OCI-LY3 (cell line): ENCODE measurements at regions not wholly inside any gene's neighbourhood (a gene's known extent, or its start where the extent isn't known, plus 50 kb on each side); places are given as distances from the start of the nearest gene placed in this dataset.

Experiments used
- H2AFZ ChIP-seq: fragments of 200-600, 300-600 bp; shearing (Covaris generic); 2 replicates; pipeline ENCODE4 v1.6.0; 2014; ENCODE audit warnings: antibody characterized with exemption, low read depth, low read length
- H3K27ac ChIP-seq: fragments of 200-600, 300-600 bp; sonication (generic); 2 replicates; pipeline ENCODE4 v1.5.1; 2014; ENCODE audit warnings: mild to moderate bottlenecking, low read length, moderate library complexity, mixed read lengths
- H3K27me3 ChIP-seq: fragments of 200-600, 300-600 bp; sonication (generic); 2 replicates; pipeline ENCODE4 v1.6.1; 2014; ENCODE audit warnings: low read depth, low read length, mixed read lengths
- H3K36me3 ChIP-seq: fragments of 200-600, 300-600 bp; sonication (generic); replicated peaks from 2 replicates; pipeline ENCODE3; 2014; ENCODE audit warnings: low read depth, low read length, mixed read lengths
- H3K4me1 ChIP-seq: fragments of 300-600, 200-600 bp; sonication (generic); 2 replicates; pipeline ENCODE4 v1.6.1; 2014; ENCODE audit warnings: low read length, mixed read lengths
- H3K4me2 ChIP-seq: fragments of 200-600, 300-600 bp; sonication (generic); 2 replicates; pipeline ENCODE4 v1.6.1; 2014; ENCODE audit warnings: low read length, mixed read lengths
- H3K4me3 ChIP-seq: fragments of 300-600, 200-600 bp; sonication (generic); 2 replicates; pipeline ENCODE4 v1.5.1; 2014; ENCODE audit warnings: antibody characterized with exemption, mild to moderate bottlenecking, low read length, moderate library complexity
- H3K79me2 ChIP-seq: fragments of 300-600, 200-600 bp; shearing (Covaris generic); 2 replicates; pipeline ENCODE4 v1.6.1; 2014; ENCODE audit warnings: mild to moderate bottlenecking, low read length, mixed read lengths
- H3K9ac ChIP-seq: fragments of 300-600, 200-600 bp; shearing (Covaris generic); 2 replicates; pipeline ENCODE4 v1.6.0; 2014; ENCODE audit warnings: mild to moderate bottlenecking, low read length, moderate library complexity
- H3K9me3 ChIP-seq: fragments of 200-600, 300-600 bp; shearing (Covaris generic); 2 replicates; pipeline ENCODE4 v1.6.1; 2014; ENCODE audit warnings: low read length, mixed read lengths; ENCODE audit not compliant: insufficient read depth
- H4K20me1 ChIP-seq: fragments of 200-600, 300-600 bp; sonication (generic); 2 replicates; pipeline ENCODE4 v1.6.1; 2016; ENCODE audit warnings: low read length, mixed read lengths; ENCODE audit not compliant: insufficient read depth
- EZH2phosphoT487 ChIP-seq: fragments of 200-600 bp; shearing (Covaris generic); IDR thresholded peaks from 2 replicates; pipeline ENCODE4 v1.6.1; 2018; ENCODE audit warnings: antibody characterized with exemption, mixed run types, low read depth
- TF ChIP-seq, protein P1 (sequence below): fragments of 200-600, 300-600 bp; sonication (generic); IDR thresholded peaks from 2 replicates; pipeline ENCODE4 v1.5.1; 2014; ENCODE audit warnings: antibody characterized with exemption, low read length, low read depth

DNA sequence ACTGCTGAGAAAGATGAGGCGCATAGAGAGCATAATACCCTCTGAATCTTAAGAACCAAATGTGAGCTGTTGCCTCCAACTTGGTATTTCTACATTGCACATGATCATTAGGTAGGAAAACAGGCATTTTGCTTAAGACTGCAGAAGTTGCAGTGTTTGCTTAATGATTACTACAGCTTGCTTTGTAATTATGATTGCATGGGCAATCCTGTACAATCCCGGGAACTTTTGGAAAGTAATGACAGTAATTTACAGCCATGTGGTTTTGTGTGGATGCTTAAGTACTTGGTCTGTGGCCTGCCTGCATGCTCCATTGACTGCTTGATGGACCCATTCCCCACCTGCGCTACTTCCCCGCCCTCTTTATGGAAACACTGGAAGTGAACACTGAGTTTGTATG lies 301.1 kb downstream of the DIPK2A start:
- H3K27ac ChIP-seq = no peak overlapping the region
- TF ChIP-seq EZH2phosphoT487 = no peak
- TF ChIP-seq, protein P1, sequence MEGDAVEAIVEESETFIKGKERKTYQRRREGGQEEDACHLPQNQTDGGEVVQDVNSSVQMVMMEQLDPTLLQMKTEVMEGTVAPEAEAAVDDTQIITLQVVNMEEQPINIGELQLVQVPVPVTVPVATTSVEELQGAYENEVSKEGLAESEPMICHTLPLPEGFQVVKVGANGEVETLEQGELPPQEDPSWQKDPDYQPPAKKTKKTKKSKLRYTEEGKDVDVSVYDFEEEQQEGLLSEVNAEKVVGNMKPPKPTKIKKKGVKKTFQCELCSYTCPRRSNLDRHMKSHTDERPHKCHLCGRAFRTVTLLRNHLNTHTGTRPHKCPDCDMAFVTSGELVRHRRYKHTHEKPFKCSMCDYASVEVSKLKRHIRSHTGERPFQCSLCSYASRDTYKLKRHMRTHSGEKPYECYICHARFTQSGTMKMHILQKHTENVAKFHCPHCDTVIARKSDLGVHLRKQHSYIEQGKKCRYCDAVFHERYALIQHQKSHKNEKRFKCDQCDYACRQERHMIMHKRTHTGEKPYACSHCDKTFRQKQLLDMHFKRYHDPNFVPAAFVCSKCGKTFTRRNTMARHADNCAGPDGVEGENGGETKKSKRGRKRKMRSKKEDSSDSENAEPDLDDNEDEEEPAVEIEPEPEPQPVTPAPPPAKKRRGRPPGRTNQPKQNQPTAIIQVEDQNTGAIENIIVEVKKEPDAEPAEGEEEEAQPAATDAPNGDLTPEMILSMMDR = no peak
- H2AFZ ChIP-seq = no peak overlapping the region
- no peaks in the 10 kb centered on the region for H3K9me3 ChIP-seq
- no peak overlapping the region for H3K9ac ChIP-seq
- H3K36me3 ChIP-seq = no peaks in the 10 kb centered on the region
- H3K4me1 ChIP-seq = no peaks in the 10 kb centered on the region
- H3K79me2 ChIP-seq = no peaks in the 10 kb centered on the region
- no peak overlapping the region for H3K4me2 ChIP-seq
- H4K20me1 ChIP-seq = no peaks in the 10 kb centered on the region
- no peaks in the 10 kb centered on the region for H3K27me3 ChIP-seq
- H3K4me3 ChIP-seq = no peak overlapping the region

DNA sequence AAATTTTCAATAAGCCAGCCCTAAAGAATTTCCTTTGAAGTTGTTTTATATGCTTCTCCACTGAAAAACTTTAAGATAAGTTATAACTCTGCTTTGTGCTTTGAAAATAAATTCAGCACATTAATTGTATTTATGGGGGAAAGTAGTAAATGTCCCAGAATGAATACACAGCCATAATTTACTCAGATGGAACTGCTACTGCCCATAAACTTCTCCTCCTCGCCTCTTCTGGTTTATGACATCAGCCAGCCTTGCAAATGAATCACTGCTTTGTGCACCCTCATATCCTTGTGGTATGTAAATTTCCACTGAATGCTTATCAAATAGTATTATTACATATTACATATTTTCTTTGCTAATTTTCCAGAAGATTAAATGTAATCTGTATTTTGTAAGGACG lies 302.0 kb downstream of the DIPK2A start:
- no peak for TF ChIP-seq EZH2phosphoT487
- TF ChIP-seq, protein P1 = no peak
- H4K20me1 ChIP-seq = no peaks in the 10 kb centered on the region
- no peak overlapping the region for H3K9ac ChIP-seq
- H3K4me2 ChIP-seq = no peak overlapping the region
- H3K27ac ChIP-seq = no peak overlapping the region
- no peaks in the 10 kb centered on the region for H3K27me3 ChIP-seq
- no peaks in the 10 kb centered on the region for H3K4me1 ChIP-seq
- no peak overlapping the region for H3K4me3 ChIP-seq
- H3K9me3 ChIP-seq = no peaks in the 10 kb centered on the region
- no peak overlapping the region for H2AFZ ChIP-seq
- H3K36me3 ChIP-seq = no peaks in the 10 kb centered on the region
- no peaks in the 10 kb centered on the region for H3K79me2 ChIP-seq

DNA sequence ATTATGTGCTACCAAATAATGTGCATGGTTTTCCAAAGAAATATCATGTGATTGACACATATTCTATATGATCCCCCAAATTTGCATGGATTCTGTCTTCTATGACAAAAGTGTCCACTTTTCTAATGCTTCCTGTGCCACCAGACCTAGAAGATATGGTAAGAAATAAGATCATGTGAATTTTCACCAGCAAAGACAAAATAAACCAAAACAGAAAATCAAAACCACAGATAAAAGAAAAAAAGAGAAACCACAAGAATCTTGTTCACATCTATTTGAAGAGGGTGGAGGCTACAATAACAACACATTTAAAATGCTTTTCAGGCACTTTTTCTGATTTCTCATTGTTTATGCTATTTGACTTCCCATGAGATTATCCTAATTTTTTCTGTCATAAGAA lies 303.4 kb downstream of the DIPK2A start:
- Histone ChIP-seq H3K27me3 (no peaks in the 10 kb centered on the region), H3K79me2 (no peaks in the 10 kb centered on the region), H3K9ac (no peak overlapping the region), H3K9me3 (no peaks in the 10 kb centered on the region), H3K4me2 (no peak overlapping the region), H3K36me3 (no peaks in the 10 kb centered on the region), H4K20me1 (no peaks in the 10 kb centered on the region), H3K4me1 (no peaks in the 10 kb centered on the region), H3K27ac (no peak overlapping the region), H2AFZ (no peak overlapping the region), H3K4me3 (no peak overlapping the region)
- TF ChIP-seq EZH2phosphoT487 = no peak
- TF ChIP-seq, protein P1 = no peak

DNA sequence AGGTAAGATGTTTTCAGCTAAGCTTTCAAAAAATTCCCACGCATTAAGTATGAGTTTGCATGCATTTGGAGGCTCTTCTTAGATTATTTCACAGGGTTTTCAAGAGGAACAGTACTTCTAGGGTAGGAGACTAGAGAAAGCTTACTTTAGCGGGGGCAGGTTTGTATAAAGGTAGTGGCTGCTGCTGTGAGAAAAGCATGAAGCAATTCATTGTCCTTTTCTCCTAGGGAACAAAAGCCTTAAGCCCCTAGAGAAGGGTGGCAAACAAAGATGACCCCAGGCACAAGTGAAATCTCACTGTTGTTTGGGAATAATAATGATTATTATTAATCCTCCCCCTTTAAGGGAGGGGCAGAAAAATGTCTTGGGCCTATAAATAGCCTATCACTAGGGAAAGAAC lies 310.7 kb downstream of the DIPK2A start:
- H3K36me3 ChIP-seq = no peaks in the 10 kb centered on the region
- no peak overlapping the region for H2AFZ ChIP-seq
- H3K9me3 ChIP-seq = no peaks in the 10 kb centered on the region
- TF ChIP-seq EZH2phosphoT487 = no peak
- TF ChIP-seq, protein P1 = no peak
- no peak overlapping the region for H3K9ac ChIP-seq
- H4K20me1 ChIP-seq = no peaks in the 10 kb centered on the region
- H3K4me2 ChIP-seq = no peak overlapping the region
- no peak overlapping the region for H3K27ac ChIP-seq
- no peak overlapping the region for H3K4me3 ChIP-seq
- no peaks in the 10 kb centered on the region for H3K27me3 ChIP-seq
- no peaks in the 10 kb centered on the region for H3K4me1 ChIP-seq
- no peaks in the 10 kb centered on the region for H3K79me2 ChIP-seq
